ENCODE measurements at regions not wholly inside any gene's neighbourhood (a gene's known extent, or its start where the extent isn't known, plus 50 kb on each side); places are given as distances from the start of the nearest gene placed in this dataset.

DNA sequence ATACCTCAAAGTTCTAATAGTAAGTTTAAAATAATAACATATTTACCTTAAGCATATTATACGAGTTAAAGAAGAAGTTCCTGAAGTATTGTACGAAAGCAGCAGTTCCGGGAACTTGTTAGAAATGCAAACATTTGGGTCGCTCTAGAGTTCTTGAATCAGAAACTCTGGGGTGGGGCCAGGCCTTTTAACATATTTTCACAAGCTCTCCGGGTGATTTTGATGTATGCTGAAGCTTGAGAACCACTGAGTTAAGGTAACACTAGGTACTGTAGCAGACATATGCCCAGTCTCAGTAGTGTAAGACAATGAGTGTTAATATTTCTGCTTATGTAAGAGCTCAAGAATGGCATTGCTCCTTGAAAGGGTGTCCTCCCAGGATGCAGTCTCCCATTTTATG lies 461.1 kb downstream of the C3orf38 start:
- TF ChIP-seq, protein P1, sequence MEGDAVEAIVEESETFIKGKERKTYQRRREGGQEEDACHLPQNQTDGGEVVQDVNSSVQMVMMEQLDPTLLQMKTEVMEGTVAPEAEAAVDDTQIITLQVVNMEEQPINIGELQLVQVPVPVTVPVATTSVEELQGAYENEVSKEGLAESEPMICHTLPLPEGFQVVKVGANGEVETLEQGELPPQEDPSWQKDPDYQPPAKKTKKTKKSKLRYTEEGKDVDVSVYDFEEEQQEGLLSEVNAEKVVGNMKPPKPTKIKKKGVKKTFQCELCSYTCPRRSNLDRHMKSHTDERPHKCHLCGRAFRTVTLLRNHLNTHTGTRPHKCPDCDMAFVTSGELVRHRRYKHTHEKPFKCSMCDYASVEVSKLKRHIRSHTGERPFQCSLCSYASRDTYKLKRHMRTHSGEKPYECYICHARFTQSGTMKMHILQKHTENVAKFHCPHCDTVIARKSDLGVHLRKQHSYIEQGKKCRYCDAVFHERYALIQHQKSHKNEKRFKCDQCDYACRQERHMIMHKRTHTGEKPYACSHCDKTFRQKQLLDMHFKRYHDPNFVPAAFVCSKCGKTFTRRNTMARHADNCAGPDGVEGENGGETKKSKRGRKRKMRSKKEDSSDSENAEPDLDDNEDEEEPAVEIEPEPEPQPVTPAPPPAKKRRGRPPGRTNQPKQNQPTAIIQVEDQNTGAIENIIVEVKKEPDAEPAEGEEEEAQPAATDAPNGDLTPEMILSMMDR (conservative IDR thresholded peaks at IDR 0.05; ENCODE audit: low read depth, low read length), result no peak
- TF ChIP-seq EZH2 (IDR thresholded peaks at IDR 0.05; ENCODE audit: low read length, unreplicated experiment), result no peak
- TF ChIP-seq EZH2phosphoT487 (IDR thresholded peaks at IDR 0.05; ENCODE audit: borderline replicate concordance, low read length), result no peak

Data from PC-3 (cell line).